Omental fat pad (tissue), 3 donors: ENCODE measurements at regions not wholly inside any gene's neighbourhood (a gene's known extent, or its start where the extent isn't known, plus 50 kb on each side); places are given as distances from the start of the nearest gene placed in this dataset.

Source experiments
- ATAC-seq: fragments of 150-250 bp; one replicate; pipeline ENCODE4 v1.9.1; 2016; ENCODE audit warnings: mild to moderate bottlenecking, moderate library complexity; ENCODE audit not compliant: low FRiP score
- DNase-seq: peaks from one replicate; pipeline ENCODE4 v3.0.0-alpha.2; 2019; ENCODE audit warnings: low spot score
- CTCF ChIP-seq, 3 donors: fragments of 450-650 bp; IDR thresholded peaks; one replicate each; pipeline ENCODE4 v1.5.1; 2016 to 2017; ENCODE audit warnings: antibody characterized with exemption in 3 of 3, mild to moderate bottlenecking in 3 of 3, moderate library complexity in 2 of 3

- no peak for DNase-seq
- ATAC-seq: no peak
- no peak for TF ChIP-seq CTCF (IDR thresholded peaks at IDR 0.05)
These were observed 402.9 kb upstream of the CLINT1 start for GRCh38 chr5:158261674-158262367.

- no peak for TF ChIP-seq CTCF (IDR thresholded peaks at IDR 0.05)
- DNase-seq (no peak), ATAC-seq (no peak)
These were observed 397.2 kb upstream of the CLINT1 start for GRCh38 chr5:158256096-158256495.

- TF ChIP-seq CTCF (IDR thresholded peaks at IDR 0.05): no peak
- no peak for DNase-seq
- ATAC-seq: no peak
These were observed 396.7 kb upstream of the CLINT1 start for GRCh38 chr5:158255609-158256008.

GRCh38 chr5:158246661-158247060, 387.7 kb upstream of the CLINT1 start:
- DNase-seq (no peak), ATAC-seq (no peak)
- no peak for TF ChIP-seq CTCF (IDR thresholded peaks at IDR 0.05)

GRCh38 chr5:158245513-158245912, 386.6 kb upstream of the CLINT1 start:
- no peak for TF ChIP-seq CTCF (IDR thresholded peaks at IDR 0.05)
- no peak for DNase-seq
- no peak for ATAC-seq

- ATAC-seq: no peak
- TF ChIP-seq CTCF (IDR thresholded peaks at IDR 0.05): no peak
These were observed 385.9 kb upstream of the CLINT1 start for GRCh38 chr5:158244882-158245281.

More at GRCh38 chr5:158244882-158245281, 385.9 kb upstream of the CLINT1 start:
- no peak for DNase-seq
